DMS79 (cell line): ENCODE measurements at regions not wholly inside any gene's neighbourhood (a gene's known extent, or its start where the extent isn't known, plus 50 kb on each side); places are given as distances from the start of the nearest gene placed in this dataset.
"Not testable (repeated sequence)": the region's sequence is repeated elsewhere in the genome, so short reads cannot be mapped to it uniquely, and the experiment has no call there.

ENCODE experiments used
- DNase-seq: peaks from one replicate; lab custom pipeline; 2025; lab: John Stamatoyannopoulos, UW

DNA sequence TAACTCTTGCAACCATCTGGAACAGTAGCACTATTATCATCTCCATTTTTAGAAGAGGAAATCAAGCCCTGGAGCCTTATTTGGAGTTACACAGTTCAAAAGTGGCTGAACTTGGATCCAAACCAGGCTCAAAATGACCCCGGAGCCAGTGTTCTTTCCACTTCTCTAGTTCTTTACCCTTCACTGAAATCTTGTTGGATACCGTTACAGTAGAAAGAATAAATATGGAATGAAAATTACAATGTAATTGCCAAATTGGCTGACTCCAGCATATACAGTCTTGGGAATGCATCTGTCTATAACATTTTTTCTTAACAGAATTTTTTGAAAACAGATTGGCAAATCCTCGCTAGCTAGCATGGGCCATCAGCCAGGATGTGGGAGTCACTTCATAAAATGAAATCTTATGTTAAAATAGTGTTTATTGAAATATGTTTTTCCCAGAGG, 261.4 kb downstream of the CTH start:
- DNase-seq, result no peak

DNA sequence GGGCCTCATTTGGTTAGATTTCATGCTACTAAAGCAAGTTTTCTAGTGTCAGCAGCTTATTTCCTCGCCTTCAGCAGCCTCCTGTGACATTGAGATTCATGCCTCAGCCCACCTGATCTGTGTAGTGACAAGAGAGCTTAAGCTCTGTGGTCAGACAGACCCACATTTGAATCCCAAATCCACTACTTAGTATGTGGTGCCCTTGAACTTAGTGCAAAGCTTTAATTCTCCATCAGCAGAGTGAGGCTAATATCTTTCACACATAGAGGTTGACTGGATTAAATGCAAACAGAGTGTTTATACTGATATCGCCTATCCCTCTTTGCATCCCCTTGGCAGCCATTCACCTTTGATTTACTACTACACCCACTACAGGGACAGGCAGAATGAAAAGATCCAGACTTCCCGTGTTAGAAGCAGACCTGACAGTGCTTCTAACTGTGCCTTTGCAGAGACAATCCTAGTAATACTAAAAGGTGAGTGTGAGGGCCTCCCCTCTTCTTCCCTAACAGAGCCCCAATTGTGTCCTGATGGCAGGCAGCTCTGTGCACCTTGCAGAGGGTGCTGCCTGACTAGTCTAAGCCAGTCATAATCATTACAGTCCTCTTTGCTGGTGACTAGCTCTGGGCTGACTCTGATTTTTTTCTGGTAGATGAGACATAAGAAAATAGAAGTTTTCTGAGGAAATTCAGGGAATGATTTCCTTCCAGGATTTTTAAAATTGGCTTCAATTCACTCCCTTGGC, 264.0 kb downstream of the CTH start:
- DNase-seq, result no peak

DNA sequence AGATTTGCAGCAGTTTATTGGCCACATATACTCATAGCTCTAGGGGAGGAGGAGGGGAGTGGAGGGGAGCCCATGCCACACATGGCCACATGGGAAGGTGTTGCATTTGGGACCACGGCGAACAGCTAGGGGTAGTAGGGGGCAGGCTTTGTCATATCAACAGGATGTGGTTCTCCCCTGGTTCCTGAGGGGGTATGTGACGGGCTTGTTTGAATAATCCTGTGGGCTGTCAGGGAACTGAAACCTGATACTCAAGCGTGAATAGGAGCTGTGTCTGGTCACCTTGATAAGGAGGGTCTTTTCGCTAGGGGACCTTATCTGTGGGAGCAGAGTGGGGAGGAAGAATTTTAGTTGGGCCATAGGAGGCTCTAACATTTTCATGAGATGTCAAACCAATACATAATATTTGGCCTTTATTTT, 264.7 kb downstream of the CTH start:
- DNase-seq, result no peak

DNA sequence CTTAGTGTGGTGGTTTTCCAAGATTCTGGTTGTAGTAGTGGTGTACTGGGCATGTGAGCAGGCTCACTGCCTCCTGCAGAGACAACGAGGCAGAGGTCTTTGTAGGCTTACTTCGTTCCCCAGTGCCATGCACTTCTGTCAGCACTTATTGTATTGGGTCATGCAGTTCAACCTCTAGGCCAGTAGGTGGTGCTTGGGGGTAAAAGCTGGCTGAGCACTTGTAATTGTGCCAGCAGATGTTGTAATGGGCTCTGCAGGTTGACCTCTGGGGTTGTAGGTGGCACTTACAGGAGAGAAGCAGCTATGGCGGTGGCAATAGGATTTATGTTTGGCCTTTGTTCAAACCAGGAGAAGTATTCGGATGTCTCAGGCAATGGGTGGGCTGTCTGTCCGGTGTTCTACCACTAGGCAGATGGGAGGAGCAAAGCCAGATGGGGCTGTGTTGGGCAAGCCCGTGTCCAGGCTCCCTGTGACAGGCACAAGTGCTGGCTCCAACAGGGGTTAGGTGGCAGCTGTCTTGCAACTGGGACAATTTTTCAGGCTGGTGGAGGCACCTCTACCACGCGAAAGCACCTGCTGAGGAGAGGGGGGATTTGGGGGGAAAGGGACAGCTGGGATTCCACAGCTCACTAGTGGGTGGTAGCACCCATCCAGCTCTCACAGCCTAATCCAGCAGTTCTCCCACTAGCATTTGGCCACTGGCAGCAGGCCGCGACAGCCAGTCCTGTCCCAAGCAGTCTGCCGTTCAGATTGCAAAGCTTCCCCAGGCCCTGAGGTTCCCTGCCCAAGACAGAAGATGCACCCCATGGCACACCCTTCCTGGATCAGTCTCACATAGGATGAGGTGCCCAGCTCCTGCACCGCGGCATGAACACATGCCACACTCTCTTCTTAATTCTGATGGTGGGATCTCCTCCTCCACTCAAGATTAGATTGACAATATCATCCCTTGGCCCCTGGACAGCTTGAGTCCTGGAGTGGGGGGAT, 274.5 kb downstream of the CTH start:
- no peak for DNase-seq

DNA sequence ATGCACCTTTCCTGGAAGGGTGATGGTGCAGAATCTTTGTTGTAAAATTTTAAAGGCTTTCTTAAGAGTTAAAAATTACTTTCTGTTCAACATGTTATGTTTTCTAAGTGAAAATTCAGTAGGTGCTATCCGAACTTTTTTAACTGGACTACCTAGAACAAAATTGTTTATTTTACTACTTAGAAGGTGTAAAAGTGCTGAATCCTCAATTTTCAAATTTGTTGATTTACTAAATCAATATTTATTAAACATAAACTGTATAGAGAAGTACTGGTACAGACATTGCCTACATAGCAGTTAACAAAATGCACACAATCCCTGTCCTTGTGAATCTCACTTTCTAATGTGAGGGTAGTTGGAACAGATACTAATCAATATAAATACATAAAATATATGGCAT, 277.5 kb downstream of the CTH start:
- no peak for DNase-seq

DNA sequence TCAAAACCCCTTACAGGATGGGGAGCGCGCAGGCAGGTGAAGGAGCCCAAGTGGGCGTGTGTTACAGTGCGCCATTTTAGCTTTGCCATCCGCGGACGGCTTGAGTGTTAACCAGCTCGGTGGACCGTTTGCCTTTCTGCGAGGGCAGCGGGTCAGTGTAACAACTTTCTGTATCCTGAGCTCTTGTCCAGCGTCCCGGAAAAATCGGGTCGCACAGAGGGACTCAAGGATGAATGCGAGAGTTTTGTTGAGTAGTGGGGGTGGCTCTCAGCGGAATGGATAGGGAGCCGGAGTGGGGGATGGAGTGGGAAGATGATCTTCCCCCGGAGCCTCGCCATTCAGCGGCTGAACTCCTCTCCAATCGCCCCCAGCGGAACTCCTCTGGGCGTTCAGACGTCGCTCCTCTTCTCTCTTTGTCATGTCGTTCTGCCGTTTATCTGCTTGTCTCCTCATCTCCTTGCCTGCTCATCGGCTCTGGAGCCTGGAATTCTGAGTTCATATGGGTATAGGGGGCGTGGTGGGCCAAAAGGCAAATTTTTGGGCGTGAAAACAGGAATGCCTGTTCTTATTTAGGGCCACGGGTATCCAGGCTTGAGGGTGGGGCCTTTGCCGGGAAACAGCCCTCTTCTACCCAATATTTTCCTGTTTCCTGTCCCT, 295.4 kb downstream of the CTH start:
- no peak for DNase-seq

DNA sequence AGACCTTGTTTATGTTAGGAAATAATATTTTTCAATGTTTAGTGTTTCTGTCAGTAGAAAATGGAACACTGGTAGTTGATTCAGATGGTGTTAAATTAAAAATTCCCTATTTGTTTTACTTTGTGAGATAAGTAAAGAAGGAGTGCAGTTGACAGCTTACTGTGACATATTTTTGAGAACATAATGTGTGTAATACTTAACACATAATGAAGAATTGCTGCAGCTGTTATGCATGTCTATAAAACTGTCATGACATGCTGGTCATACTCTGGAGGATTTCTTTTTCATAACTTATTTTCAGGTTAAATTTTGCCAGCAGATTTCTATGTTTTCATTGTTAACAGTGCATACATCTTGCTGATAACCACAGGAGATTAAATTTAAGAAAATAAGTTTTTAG, 296.1 kb downstream of the CTH start:
- DNase-seq, result no peak

DNA sequence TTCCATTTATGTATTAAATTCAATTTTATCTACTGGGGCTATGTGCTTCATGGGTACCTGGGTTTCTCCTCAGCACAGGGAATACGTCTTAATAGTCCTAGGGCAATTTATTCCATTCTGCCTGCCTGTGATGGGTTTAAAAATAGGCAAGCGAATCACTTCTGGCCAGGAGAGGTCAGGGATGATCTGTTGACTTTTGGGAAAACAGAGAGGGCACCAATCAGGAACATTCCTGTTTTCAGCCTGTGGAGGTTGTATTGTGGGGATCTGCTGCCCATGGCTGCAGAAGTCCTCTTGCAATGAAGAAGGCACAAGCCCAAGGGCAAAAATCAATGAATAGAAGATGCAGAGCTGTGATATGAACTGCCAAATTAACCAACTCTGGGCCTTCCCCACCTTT, 303.1 kb downstream of the CTH start:
- DNase-seq, result no peak

DNA sequence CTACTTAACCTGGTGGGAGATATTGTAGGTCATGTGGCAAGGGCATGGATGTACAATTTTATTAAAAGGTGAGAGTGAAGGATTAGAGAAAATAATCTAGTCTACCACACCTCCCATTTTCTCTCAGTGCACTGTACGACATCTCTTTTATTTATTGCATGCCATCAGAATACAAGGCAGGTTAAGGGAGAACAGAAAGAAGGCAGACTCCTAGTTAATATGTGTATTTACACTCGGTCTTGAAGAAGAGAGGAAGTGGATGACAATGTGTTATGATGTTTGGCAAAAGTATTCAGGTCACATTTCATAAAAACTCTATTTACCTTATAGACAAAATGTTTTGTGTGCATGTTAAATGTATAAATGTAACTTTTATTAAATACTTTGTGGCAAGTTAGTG, 306.1 kb downstream of the CTH start:
- DNase-seq, result no peak

DNA sequence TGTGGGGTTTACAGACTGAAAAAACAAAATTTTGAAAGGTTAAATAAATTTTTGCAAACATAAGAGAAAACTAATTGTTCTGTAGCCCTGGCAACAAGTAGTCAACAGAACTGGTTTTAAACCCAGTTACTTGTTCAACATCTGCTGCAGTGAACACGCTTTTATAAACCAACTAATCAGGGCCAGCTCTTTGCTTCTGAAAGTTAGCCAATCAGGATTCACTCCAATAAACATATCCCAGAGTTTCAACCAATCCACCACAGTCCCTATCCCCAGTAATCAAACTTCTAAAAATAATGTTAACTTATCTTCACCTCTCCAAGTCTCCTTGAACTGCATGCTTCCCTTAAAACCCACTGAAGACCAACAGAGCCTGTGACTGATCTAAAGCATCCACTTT, 306.6 kb downstream of the CTH start:
- DNase-seq, result no peak

DNA sequence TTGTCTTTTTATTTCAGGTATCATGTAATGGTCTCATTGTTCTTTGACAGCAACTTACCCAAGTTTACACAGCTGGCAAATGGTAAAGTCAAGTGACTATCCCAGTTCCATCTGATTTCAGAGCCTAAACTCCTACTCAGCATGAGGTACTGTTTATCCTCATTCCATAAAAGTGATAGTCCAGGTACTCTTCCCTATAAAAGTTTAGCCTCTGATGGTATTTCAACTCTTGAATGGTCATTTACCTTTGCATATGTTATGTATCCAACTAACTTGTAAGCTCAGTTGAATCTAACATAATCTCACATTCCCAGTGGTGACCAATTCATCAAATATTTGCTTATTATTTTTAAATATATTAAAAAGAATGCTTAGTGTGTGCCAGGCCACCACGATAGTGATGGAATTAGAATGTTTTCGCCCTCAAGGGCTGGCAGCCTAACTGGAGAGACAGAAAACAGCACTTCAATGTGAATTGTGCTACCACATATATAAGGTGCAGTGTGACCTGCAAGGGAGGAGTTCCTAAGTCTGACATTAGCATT, 307.1 kb downstream of the CTH start:
- no peak for DNase-seq

DNA sequence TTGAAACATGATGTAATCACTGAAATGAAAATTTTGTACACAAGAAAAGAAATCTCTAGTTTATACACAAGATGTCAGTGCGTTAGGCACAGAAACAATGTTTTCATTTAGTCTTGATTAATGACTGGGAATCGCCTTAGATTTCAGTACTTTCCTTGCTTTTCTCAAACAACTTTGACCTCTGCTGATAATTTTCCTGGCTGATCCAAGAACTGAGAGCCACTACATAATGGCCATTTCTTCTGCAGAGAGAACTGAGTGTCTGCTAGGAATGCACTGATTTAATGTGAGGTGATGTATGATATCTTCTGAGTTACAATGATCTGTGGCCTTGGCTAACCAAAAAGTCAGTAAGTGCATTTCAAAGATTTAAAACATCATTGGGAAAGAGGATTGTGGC, 308.1 kb downstream of the CTH start:
- DNase-seq, result no peak

DNA sequence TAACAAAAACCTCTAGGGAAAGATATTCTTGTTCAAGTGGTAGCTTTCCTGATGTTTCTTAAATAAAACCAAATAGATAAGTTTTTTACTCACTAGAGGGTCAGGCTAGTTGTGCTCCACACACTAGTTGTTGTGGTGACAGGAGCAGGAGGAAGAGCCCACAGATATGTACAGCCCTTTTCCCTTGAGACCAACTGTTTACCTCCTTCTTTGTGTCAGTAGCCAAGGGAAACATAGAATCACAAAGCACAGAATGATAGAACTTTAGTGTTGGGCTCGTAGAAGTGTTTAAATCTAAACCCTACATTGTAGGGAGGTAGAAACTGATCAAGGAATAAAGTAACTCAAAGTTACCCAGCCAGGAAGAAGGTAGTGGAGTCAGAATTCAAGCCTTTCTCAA, 309.0 kb downstream of the CTH start:
- no peak for DNase-seq

DNA sequence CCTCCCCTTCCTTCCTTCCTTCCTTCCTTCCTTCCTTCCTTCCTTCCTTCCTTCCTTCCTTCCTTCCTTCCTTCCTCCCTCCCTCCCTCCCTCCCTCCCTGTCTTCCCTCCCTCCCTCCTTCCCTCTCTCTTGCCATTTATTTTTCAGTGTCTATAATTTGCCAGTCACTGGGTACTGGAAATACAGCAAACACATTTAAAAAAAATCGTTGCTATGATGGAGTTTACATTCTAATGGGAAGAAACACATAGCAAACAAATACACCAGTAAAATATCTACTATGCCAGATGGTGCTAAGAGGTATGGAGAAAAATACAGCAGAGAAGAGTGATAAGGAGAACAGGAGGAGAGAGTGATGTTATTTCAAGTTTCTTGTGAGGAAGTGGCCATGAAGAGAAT, 309.5 kb downstream of the CTH start:
- no peak for DNase-seq

DNA sequence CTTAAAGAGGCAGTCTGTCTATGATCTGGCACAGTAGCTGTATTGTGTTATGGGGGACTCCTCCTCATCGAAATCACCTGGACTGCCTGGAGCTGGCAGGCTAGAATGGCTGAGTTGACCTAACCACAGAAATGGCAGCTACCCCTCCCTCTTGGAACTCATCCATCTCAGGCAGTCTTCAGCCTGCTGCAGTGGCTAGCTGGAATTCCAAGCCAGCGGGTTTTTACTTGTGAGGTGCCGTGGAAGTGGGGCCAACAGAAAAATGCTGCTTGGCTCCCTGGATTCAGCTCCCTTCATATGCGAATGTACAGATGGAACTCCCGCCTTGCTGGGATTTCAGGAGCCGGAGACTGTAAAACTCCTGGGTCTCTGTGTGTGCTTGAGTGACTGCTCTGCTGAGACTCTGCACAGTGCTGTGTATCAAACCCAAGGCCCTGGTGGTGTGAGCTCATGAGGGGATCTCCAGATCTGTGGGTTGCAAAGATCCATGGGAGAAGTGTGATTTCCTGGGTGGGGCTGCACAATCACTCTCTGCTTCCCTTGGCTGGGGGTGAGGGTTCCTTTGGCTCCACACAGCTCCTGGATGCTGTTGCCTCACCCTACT, 316.9 kb downstream of the CTH start:
- DNase-seq, result no peak

DNA sequence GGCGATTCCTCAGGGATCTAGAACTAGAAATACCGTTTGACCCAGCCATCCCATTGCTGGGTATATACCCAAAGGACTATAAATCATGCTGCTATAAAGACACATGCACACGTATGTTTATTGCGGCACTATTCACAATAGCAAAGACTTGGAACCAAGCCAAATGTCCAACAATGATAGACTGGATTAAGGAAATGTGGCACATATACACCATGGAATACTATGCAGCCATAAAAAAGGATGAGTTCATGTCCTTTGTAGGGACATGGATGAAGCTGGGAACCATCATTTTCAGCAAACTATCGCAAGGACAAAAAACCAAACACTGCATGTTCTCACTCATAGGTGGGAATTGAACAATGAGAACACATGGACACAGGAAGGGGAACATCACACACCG, 311.1 kb downstream of the PTGER3 start:
- DNase-seq, result not testable (repeated sequence)

DNA sequence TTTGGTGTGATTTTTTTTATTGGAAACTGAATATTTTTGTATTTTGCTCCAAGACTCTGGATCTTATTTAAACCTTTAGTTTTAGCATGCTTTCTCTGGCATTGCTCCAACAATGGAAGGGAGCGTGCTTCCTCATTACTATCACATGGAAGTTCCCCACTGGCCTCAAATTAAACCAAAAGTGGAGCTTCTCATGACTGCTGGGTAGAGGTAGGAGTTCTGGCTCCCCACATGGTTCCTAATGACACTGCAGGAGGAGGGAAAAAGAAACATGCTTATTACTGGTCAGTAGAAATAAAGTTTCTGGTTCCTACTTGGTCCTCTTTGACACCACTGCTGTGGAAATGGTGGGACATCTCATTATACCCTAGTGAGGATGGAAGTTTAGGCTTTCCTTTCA, 310.5 kb downstream of the PTGER3 start:
- no peak for DNase-seq

DNA sequence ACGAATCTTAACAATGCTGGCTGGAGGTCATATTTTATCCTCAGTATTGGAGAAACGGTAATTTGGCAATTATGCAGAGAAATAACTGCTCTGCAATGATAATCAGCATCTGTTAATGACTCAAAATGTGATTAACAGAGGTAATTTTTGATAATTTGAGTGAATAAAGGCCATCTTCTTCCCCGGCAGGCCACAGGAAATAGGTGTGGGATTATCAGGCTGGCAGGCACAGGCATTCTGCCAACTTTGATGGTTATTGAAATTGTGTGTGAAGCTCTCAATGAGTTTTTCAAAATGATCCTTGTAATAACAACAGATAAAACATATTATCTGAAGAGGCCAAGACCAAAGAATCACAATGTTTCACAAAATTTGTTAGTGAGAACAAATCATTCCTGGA, 309.0 kb downstream of the PTGER3 start:
- DNase-seq, result no peak

DNA sequence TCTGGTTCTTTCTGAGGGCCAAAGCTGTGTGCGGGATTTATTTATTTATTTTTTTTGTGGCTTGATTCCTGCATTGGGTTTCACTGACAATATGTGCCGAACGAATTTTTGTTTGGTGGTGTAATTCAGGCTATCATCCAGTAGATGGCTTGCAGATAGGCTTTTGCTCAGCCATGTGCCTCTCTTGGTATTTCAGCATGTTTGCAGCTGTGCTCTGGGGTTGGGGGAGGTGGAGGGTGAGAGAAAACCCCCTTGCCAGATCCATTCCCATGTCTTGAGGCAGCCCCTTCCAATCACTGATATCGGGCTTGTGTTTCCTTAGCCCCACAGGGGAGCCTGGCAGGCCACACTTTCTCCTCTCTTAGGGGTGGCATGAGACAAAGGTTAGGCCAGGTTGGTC, 302.4 kb downstream of the PTGER3 start:
- no peak for DNase-seq

DNA sequence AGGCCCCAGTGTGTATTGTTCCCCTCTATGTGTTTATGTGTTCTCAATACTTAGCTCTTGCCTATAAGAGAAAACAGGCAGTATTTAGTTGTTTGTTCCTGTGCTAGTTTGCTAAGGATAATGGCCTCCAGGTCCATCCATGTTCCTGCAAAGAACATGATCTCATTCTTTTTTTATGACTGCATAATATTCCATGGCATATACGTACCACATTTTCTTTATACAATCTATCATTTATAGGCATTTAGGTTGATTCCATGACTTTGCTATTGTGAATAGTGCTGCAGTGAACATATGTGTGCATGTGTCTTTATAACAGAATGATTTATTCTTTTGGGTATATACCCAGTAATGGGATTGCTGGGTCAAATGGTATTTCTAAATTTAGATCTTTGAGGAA, 301.6 kb downstream of the PTGER3 start:
- DNase-seq, result not testable (repeated sequence)

DNA sequence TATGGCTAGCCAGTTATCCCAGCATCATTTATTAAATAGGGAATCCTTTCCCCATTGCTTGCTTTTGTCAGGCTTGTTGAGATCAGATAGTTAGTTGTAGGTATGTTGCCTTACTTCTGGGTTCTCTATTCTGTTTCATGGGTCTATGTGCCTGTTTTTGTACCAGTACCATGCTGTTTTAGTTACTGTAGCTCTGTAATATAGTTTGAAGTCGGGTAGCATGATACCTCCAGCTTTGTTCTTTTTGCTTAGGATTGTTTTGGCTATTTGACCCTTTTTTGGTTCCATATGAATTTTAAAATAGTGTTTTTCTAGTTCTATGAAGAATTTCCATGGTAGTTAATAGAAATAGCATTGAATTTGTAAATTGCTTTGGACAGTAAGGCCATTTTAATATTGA, 300.5 kb downstream of the PTGER3 start:
- DNase-seq, result not testable (repeated sequence)
